SIG-M5 treated with dmso at 0.1 percent for 504 hours (cell line): ENCODE measurements at regions not wholly inside any gene's neighbourhood (a gene's known extent, or its start where the extent isn't known, plus 50 kb on each side); places are given as distances from the start of the nearest gene placed in this dataset.

Source experiments
- DNase-seq: peaks from one replicate; lab custom pipeline; 2025; ENCODE audit not compliant: unreplicated experiment; lab: John Stamatoyannopoulos, UW

DNA sequence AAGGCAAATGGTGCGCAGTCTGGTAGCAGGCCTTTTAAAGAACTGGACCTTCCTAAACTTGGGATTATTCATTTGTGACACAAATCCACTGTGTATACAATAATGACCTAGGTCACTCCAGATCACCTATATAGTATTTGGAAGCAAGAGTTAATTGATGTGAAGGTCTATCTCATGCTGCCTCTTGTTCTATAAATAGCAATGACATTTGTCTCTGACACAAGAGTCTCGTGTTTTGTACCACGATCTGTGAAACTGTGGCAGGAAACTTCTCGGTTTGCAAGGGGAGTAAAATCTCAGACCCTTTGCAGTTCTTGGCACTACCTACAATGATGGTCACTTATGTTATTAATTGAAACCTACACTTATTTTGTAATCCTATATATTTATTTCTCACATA lies 1408.4 kb downstream of the PCDH7 start:
- no peak for DNase-seq

DNA sequence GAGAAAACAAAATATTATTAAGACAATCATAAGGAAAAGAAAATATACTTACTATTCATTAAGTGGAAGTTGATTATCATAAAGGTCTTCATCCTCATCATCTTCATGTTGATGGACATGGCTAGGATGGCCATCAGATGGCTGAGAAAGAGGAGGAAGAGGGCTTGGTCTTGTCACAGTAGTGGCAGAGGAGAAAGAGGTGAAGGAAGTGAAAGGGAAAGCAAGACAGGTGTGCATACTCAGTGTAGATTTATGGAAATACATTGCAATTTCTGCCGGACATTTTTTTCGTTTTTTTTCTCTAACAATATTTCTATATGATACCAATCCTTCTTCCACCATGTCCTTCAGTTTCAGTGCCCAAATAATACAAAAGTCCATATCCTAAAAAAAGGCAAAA lies 1409.8 kb downstream of the PCDH7 start:
- DNase-seq = no peak

DNA sequence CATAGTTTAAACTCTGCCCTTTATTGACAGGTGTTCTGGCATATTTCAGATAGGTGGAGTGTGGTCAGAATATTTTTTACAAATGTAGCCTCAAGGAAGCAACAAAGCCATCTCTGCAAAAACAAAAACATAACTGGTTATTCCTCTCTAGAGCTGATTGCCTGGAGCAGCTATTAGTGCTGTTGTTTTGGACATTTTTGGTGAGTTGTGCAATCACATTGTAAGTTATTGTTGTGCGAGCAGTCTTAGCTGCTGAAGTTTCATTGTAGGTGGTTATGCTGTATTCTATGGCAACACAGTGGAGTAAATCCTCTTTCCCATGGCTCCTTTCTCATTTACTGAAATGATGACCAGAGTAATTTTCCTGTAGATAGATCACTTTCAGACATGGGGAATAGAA lies 1413.0 kb downstream of the PCDH7 start:
- no peak for DNase-seq

DNA sequence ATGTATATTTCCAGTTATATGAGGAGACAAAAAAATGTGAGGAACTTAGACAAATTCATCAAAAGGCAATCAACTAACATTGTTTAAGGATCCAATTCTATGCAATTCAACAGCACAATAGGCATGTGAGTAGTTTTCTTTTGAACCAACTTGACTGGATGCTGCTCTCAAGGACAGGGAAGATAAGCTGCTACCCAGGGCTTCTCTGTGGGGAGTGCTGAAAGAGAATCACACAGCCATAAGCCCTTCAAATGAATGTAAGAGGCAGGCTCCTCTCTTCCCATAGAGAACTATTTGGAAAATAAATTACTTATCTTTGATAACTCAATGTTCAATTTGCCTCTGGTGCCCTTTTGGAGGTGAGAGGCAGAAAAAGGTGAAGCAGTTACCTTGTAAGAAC lies 1413.6 kb downstream of the PCDH7 start:
- no peak for DNase-seq

DNA sequence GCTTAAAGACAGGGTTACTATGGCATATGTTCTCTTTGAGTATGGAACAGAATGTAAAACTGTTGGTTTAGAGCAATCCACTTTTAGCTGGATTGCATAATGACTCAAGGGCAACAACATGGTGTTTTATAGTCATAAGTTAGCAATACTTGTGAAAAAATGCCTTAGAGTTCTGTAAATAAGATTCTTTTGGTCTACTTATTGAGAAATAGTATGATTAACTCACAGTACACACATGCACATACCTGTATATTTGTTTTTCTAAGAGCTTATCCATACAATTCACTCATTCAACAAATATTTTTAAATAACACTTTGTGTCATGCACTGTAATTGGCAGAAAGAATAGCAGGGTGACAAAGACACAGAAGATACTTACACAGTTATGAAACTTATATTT lies 1415.5 kb downstream of the PCDH7 start:
- peak; percentile 12 for DNase-seq

DNA sequence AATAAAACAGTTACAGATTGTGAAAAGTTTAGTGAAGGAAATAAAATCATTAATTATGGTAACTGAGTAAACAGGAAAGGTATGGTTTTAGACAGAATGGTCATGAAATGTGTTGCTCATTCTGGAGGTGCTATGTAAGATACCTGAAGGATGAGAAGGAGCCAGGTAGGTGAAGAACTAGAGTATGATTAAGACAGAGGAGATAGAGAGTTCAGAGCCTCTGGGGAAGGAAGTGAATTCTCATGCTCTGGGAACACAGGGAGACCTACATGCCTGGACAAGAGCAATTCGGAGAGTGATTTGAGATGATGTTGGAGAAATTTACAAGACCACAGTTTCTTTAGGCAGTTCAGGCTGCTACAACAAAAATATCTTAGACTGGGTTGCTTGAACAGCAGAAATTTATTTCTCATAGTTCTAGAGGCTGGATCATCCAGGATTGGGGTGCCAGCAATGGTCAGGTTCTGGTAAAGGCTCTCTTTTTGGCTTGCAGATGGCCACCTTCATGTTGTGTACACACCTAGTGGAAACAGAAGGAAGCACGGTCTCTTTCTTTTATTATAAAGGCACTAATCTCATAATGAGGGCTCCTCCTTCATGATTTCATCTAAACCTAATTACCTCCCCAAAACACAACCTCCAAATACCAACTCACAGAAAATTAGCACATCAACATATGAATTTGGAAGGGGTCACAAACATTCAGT lies 1416.1 kb downstream of the PCDH7 start:
- DNase-seq = no peak

DNA sequence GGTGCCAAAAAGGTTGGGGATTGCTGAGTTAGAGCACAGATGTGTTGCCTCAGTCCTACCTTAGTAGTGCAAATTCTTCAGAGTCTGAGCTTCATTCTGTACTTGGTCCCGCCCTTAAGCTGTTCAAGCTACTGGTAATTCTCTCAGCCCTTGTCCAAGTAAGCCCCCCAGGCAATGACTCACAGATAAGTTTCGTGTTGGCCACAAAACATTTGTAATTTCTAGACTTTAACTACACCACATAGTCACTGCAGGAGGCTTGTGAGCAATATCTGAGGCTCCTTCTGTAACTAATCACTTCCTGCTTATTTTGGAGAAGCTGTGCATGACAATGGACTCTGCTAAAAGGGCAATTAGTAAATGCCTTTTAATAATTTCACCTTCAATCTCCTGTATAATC lies 1420.5 kb downstream of the PCDH7 start:
- DNase-seq = peak; percentile 80

DNA sequence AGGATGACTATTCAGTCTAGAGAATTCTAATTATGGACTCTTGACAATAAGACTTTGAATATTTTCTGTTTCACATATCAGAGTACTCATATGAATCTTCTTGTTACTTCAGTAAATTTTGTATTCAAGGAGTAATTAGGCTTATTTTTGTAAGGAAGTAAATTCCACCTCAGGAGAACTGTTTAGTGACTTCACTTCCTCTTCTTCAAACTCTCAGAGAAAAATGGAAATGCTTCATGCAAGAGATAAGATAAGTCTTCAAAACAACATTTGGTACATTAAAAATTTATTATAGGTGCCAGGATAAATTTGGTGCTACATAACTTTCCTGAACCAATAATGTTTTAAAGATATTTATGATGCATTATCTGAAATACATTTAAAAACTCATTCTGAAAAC lies 1421.9 kb downstream of the PCDH7 start:
- no peak for DNase-seq

DNA sequence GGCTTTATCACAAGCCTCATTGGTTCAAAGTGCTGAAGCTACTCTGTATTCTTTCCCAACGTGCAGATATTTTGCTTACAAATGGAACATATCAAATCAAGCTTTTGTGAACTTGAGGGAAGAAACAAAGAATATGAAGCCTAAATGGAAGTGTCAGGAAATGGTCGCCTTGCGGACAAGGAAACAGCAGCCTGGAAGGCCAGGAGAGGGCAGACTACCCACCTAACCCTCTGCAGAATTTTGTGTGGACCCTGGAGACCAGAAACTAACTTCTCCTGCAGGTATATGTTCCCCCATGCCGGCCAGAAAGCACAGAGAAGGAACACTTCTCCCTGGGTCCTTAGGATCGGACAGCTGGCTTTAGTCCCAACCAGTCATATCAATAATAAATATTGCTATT lies 1425.8 kb downstream of the PCDH7 start:
- DNase-seq = no peak

DNA sequence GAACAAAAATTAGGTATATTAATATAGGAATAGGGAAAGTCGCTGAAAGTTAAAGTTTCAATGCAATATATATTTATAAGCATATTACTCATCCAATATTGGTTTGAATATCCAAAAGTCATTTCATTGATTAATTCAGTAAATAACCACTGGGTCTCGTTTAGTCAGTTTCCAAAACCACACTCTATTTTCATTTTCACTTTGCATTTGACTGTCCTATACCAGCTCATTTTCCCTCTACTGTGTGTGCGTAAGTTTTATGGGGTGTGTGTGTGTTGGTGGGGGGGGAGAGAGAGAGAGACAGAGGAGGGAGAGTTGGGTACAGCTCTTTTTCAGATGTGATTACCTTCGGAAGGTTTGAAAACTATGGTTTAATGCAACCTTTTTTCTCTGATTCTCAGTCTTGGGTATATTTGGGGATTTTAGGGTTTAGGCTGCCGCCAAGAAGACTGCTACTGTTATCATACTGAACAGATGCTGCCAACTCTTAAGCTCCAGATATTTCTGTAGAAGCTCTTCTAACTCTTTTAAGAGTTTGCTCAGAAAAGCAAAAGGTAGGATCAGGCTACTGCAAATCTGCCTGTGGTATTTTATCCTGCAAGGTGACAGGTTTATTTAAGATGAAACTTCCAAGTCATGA lies 1427.4 kb downstream of the PCDH7 start:
- DNase-seq = no peak

DNA sequence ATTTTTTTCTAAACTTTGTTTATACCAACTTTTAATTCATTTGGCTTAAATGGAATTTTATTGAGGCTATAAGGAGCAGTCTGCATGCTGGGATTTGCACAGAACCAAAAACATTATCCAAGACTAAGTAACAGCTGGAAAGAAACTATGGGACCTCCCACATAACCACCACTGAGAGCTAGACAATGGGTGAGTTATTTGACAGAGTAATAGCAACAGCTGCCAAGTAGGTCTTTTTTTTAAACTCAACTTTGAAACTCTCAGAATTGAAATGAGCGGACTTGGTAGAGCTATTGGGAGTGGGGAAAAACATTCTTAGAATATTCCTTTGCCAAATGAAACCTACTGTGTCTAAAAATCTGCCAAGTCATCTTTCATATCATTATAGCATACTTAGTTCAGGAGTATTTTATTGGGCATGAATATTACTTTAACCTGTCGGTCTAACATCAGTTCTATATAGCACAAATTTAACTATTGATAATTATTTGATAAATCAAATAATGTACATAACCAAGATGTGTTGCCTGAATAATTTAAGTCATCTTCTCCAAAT lies 1428.0 kb downstream of the PCDH7 start:
- no peak for DNase-seq

DNA sequence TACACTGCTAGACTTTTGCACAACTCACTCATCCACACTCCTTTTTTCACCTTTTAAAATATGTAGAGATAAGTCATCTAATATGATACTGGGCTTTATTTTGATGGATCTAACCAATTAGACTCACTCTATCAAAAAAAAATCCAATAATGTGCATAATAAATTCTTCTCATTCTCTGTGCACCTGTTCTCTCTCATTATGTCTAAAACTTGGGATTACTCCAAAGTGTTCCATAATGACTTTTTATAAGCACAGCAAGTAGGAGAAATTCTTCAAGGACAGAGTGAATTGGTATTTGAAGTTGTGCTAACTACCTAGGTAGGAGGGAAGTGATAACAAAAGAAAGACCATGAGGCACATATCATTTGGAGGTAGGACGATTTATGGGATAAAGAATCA lies 1438.8 kb downstream of the PCDH7 start:
- no peak for DNase-seq

DNA sequence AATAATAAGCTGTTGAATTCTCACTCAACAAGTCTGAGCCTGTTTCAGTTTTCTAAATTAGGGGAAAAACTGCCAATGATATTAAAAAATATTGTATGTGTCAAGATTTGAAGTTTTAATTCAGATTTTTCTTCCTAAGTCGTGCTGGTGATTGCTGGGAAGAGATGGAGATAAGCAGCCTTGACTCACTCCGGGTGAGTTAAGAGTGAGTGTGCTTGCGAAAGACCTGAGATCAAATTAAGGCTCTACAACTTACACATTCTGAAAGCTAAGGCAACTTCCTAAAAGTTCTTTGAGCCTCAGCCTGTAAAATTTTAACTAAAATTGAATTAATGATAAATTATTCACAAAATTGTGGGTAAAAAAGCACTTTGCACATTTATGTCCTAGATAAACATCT lies 1441.2 kb downstream of the PCDH7 start:
- peak; percentile 80 for DNase-seq

DNA sequence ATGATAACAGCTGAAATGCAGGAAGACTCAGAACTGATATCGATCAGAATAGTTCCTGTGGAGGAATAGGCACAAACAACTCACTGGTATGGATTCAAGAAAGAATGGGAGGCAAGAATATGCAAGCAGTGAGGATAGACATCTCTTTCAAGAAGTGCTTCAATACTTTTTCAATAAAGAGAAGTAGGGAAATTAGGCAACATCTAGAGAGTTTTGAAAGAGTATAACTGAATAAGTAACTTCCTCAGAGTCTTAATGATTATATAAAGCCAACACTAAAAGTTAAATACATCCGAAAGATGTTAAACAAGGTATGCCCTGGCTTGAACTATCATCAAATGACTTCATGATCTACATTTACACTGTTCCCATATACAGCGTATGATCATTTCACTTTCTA lies 1443.0 kb downstream of the PCDH7 start:
- peak; percentile 62 for DNase-seq

DNA sequence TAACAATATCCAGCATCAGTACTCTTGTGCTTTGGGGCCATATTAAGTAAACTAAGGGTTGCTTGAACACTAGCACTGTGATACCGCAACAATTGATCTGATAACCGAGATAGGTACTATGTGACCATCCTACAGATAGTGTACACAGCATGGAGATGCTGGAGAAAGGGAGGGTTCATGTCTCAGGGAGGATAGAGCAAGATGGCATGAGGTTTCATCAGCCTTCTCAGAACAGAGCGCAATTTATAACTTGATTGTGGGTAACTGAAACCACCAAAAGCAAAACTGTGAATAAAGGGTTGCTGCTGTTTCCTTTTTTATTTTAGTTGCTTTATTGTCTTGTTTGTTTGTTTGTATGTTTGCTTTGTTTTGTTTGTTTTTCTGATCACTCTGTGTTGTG lies 1449.7 kb downstream of the PCDH7 start:
- DNase-seq = no peak

DNA sequence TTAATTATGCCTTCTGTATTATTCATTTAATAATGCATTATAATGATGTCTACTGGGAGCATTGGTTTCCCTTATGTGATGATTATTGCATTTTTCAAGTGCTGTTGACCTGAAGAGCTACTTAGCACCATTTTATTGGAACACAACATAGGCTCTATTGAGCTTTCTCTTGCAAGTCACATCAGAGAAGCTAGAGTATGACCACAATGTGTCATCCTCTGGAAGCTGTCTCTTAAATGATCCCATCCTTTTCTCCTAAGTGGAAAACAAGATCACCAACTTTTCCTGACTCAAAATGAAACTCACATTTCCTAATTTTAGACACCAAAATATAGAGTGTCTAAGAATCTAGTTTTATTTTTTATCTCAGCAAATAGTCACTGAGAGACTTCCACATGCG lies 1451.9 kb downstream of the PCDH7 start:
- DNase-seq = no peak

DNA sequence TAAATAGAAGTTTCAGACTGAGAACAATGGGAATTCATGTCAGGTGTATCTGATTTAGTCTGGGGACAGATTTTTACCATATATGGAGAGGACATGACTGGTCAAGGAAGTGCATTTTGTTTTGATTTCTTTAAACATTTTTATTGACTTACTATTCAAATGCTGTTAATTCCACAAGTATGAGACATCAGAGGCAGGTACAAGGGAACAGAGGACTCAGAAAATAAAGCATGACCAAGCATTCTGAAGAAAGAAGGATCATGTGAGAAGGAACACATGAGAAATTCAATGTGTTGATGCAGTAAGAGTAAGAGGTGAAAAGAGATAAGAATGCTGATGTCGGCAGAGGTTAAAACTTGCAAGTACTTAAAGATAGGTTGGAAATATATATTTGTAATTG lies 1452.6 kb downstream of the PCDH7 start:
- no peak for DNase-seq

DNA sequence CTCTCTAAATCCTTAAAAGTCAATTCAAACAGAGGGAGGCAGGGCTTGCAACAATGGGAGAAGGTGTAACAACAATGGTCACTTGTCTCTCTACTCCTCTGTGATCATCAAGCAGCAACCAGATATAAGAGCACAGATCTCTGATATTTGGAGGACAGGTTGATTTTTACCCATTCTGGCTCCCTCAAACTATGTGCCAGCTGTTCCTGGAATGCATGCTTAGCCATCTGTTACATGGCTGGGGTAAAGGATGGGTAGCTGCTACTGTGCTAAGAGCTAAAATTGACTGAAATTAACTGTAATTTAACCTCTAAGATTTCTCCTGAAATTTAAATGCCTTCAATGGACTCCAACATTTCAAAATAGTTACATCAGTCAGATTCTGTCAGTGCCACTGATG lies 1459.9 kb downstream of the PCDH7 start:
- DNase-seq = no peak

DNA sequence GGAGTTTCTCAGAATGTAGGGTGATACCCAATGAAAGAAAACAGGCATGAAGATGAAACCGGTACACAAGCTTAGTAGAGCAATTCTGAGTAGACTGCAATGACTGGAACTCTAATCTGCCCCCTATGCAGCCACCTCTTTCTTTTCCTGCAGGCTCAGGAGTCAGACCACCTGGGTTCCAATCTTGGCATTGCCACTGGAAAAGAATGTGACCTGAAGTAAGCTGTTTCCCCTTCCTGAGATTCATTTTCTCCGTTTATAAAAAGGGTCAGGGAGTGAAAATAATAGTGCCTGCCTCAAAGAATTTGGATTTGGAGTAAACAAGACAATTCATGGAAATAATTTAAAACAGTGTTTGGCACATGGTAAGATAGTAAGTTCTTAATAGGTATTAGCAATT lies 1464.0 kb downstream of the PCDH7 start:
- DNase-seq = no peak

DNA sequence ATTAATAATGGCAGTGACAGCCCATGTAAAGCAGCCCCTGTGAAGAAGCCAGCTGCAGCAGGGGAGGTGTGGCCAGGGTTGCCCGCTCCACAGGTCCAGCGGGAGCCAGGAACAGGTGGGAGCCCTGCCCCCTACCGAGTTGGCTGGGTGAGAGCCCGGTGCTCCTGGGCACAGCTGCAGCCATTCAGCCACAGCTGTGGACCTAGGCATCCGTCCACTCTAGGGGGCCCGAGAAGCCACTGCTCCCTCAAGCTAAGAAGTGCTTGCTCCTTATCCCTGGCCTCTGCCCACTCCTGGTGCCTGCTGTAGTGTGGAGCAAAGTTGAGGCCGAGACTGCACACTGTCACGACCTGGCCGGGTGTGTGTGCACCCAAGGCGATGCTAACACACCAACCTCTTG lies 1469.0 kb downstream of the PCDH7 start:
- DNase-seq = no peak

DNA sequence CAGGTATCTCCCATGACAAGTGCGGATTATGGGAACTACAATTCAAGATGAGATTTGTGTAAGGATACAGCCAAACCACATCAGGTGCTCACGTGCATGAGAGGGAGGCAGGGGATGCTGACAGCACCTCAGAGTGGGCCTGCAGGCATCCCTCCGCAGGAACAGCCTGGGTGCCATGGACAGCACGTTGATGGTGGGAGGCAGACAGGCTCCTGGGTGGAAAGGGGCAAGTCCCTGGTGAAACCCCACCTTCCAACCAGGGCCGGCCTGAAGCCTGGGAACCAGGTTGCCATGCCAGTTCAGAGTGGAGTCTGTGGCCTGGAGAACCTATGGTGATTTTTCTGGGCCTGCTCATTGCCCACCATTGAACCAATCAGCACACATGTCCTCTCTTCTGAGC lies 1469.6 kb downstream of the PCDH7 start:
- no peak for DNase-seq

DNA sequence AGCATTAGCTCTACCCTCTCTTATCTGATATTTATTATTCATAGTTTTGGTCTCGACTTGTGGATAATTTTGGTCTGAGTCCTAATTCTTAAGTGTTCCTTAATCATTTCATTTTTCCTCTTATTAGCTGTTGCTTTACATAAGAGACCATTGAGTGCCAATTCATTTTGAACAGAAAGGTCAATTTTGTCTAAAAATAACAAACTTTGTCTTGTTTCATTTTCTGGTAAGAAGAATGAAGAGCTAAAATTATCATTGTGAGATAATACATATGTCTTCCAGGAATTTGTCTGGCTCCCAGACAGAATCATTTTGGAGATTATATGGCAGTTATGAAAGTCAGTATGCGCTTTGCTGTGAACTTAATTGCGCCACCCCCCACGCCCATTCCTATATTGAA lies 1471.8 kb downstream of the PCDH7 start:
- no peak for DNase-seq

DNA sequence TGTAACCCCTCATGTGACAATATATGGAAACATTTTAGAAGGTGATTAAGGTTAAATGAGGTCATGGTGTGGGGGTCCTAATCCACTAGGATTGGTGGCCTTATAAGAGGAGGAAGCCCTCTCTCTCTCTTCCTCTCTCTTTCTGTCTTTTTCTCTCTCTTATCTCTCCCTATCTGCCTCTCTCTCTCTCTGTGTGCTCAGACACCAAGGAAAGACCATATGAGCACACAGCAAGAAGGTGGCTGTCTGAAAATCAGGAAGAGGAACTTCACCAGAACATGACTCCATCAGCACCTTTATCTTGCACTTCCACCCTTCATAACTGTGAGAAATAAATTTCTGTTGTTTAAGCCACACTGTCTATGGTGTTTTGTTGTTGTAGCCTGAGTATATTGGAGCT lies 1472.2 kb downstream of the PCDH7 start:
- DNase-seq = no peak
